SU-DHL-6 (cell line): ENCODE measurements at regions not wholly inside any gene's neighbourhood (a gene's known extent, or its start where the extent isn't known, plus 50 kb on each side); places are given as distances from the start of the nearest gene placed in this dataset.

Experiments
- H2AFZ ChIP-seq: fragments of 200-600 bp; sonication (generic); 2 replicates; pipeline ENCODE4 v1.6.1; 2014; ENCODE audit warnings: low read depth, mild to moderate bottlenecking, moderate library complexity, mixed read lengths, antibody characterized with exemption, low read length; ENCODE audit not compliant: severe bottlenecking
- H3F3A ChIP-seq: fragments of 200-600 bp; shearing (Covaris generic); 2 replicates; pipeline ENCODE4 v1.6.0; 2016; ENCODE audit warnings: antibody characterized with exemption, mild to moderate bottlenecking; ENCODE audit not compliant: insufficient read depth
- H3K27ac ChIP-seq: fragments of 200-600 bp; sonication (generic); 2 replicates; pipeline ENCODE4 v1.5.1; 2016; ENCODE audit warnings: low read depth, mild to moderate bottlenecking, low read length, moderate library complexity, mixed read lengths
- H3K27me3 ChIP-seq: fragments of 200-600 bp; sonication (generic), shearing (Covaris generic); 2 replicates; pipeline ENCODE4 v1.6.0; 2014; ENCODE audit warnings: mild to moderate bottlenecking, low read length
- H3K36me3 ChIP-seq: fragments of 200-600 bp; sonication (generic); 2 replicates; pipeline ENCODE4 v1.6.1; 2014; ENCODE audit warnings: mild to moderate bottlenecking, low read length, mixed read lengths
- H3K4me2 ChIP-seq: fragments of 300-600, 200-600 bp; shearing (Covaris generic), sonication (generic); 2 replicates; pipeline ENCODE4 v1.6.0; 2014; ENCODE audit warnings: low read length, low read depth, mild to moderate bottlenecking; ENCODE audit not compliant: poor library complexity, severe bottlenecking
- H3K4me3 ChIP-seq: fragments of 200-600 bp; sonication (generic); 2 replicates; pipeline ENCODE4 v1.5.1; 2014; ENCODE audit warnings: antibody characterized with exemption, low read length, mild to moderate bottlenecking, mixed read lengths; ENCODE audit not compliant: insufficient read depth, poor library complexity, severe bottlenecking
- H3K79me2 ChIP-seq: fragments of 200-600 bp; sonication (generic); 2 replicates; pipeline ENCODE4 v1.6.1; 2014; ENCODE audit warnings: mild to moderate bottlenecking, low read length, moderate library complexity; ENCODE audit not compliant: insufficient read depth
- H3K9ac ChIP-seq: fragments of 200-600 bp; sonication (generic); 2 replicates; pipeline ENCODE4 v1.7.0; 2014; ENCODE audit warnings: mild to moderate bottlenecking, low read length
- H3K9me2 ChIP-seq: fragments of 200-600 bp; sonication (generic); replicated peaks from 2 replicates; pipeline ENCODE4 v1.6.1; 2014; ENCODE audit warnings: low read length; ENCODE audit not compliant: insufficient read depth
- H3K9me3 ChIP-seq: fragments of 200-600 bp; sonication (generic); 2 replicates; pipeline ENCODE4 v1.6.1; 2014; ENCODE audit warnings: low read length, mixed read lengths; ENCODE audit not compliant: insufficient read depth
- H4K20me1 ChIP-seq: fragments of 200-600 bp; sonication (generic); 2 replicates; pipeline ENCODE4 v1.6.1; 2014; ENCODE audit warnings: low read depth, mild to moderate bottlenecking, antibody characterized with exemption, low read length, moderate library complexity, mixed read lengths
- CTCF ChIP-seq: fragments of 200-600 bp; sonication (generic); IDR thresholded peaks from one replicate; pipeline ENCODE4 v1.5.1; 2017; ENCODE audit warnings: antibody characterized with exemption, mild to moderate bottlenecking, low read length, moderate library complexity; ENCODE audit not compliant: insufficient read depth, poor library complexity, severe bottlenecking
- EZH2phosphoT487 ChIP-seq: fragments of 200-600 bp; sonication (generic), shearing (Covaris generic); conservative IDR thresholded peaks from 2 replicates; pipeline ENCODE4 v1.6.1; 2018; ENCODE audit warnings: mild to moderate bottlenecking, antibody characterized with exemption, low read length, moderate library complexity, mixed read lengths

- no peak overlapping the region for H3K27ac ChIP-seq
- no peaks in the 10 kb centered on the region for H3K36me3 ChIP-seq
- peaks cover 18% of the 10 kb centered on the region; the same call in 1 of the 2 replicates for H3K9me3 ChIP-seq
- H3K9me2 ChIP-seq, result no peaks in the 10 kb centered on the region
- H4K20me1 ChIP-seq, result no peaks in the 10 kb centered on the region
- no peaks in the 10 kb centered on the region for H3F3A ChIP-seq
- no peaks in the 10 kb centered on the region for H3K79me2 ChIP-seq
- H2AFZ ChIP-seq, result no peak overlapping the region
- TF ChIP-seq CTCF, result no peak
- TF ChIP-seq EZH2phosphoT487, result no peak
- no peaks in the 10 kb centered on the region for H3K27me3 ChIP-seq
- no peak overlapping the region for H3K4me3 ChIP-seq
- H3K4me2 ChIP-seq, result no peak overlapping the region
- H3K9ac ChIP-seq, result no peak overlapping the region
Observed at GRCh38 chr1:194184425-194184824, 998.0 kb upstream of the B3GALT2 start.

- H3K9me2 ChIP-seq, result no peaks in the 10 kb centered on the region
- H4K20me1 ChIP-seq, result no peaks in the 10 kb centered on the region
- no peaks in the 10 kb centered on the region for H3F3A ChIP-seq
- no peaks in the 10 kb centered on the region for H3K27me3 ChIP-seq
- H3K79me2 ChIP-seq, result no peaks in the 10 kb centered on the region
- H3K36me3 ChIP-seq, result no peaks in the 10 kb centered on the region
- H3K4me3 ChIP-seq, result no peak overlapping the region
- TF ChIP-seq CTCF (no peak), EZH2phosphoT487 (no peak)
- no peak overlapping the region for H2AFZ ChIP-seq
- no peak overlapping the region for H3K9ac ChIP-seq
- no peak overlapping the region for H3K27ac ChIP-seq
- no peak overlapping the region for H3K4me2 ChIP-seq
- H3K9me3 ChIP-seq, result peaks cover 18% of the 10 kb centered on the region; the same call in 1 of the 2 replicates
Observed at GRCh38 chr1:194181845-194182244, 995.4 kb upstream of the B3GALT2 start.

DNA sequence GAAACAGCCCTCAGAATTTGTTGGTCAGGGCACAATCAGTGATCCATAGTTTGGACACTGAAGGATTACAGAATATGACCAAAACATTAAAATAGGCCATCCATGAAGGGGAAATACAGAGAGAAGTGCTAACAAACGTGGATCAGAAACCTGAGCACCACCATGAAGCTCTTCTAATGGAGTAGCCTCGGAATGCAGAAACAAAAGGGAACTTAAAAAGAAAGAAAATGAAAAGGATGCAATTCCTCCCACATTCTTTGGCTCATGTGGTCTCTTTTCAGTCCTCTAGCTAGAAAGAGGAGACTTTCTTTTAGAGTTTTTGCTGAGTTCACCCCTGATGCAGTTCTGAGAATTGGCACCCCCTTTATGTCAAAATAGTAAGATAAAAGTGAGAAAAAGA is 989.8 kb upstream of the B3GALT2 start:
- Histone ChIP-seq H3K27me3 (no peaks in the 10 kb centered on the region), H3K9me2 (no peaks in the 10 kb centered on the region), H3K4me3 (no peak overlapping the region), H3K9ac (no peak overlapping the region), H2AFZ (no peak overlapping the region), H3K79me2 (no peaks in the 10 kb centered on the region), H3K4me2 (no peak overlapping the region), H3K36me3 (no peaks in the 10 kb centered on the region), H3K27ac (no peak overlapping the region), H3K9me3 (peaks cover 2% of the 10 kb centered on the region; the same call in 1 of the 2 replicates), H4K20me1 (no peaks in the 10 kb centered on the region), H3F3A (no peaks in the 10 kb centered on the region)
- TF ChIP-seq EZH2phosphoT487, result no peak
- TF ChIP-seq CTCF, result no peak

- H3K36me3 ChIP-seq, result no peaks in the 10 kb centered on the region
- no peak overlapping the region for H2AFZ ChIP-seq
- no peaks in the 10 kb centered on the region for H3K27me3 ChIP-seq
- H3K79me2 ChIP-seq, result no peaks in the 10 kb centered on the region
- TF ChIP-seq CTCF, result no peak
- no peak for TF ChIP-seq EZH2phosphoT487
- H3K9ac ChIP-seq, result no peak overlapping the region
- no peaks in the 10 kb centered on the region for H3K9me2 ChIP-seq
- no peak overlapping the region for H3K27ac ChIP-seq
- 0 out of 2 replicates have a peak, but pooled peaks cover under 1% of the 10 kb centered on the region for H3K9me3 ChIP-seq
- no peaks in the 10 kb centered on the region for H3F3A ChIP-seq
- H3K4me2 ChIP-seq, result no peak overlapping the region
- no peak overlapping the region for H3K4me3 ChIP-seq
- H4K20me1 ChIP-seq, result no peaks in the 10 kb centered on the region
Observed at GRCh38 chr1:194175251-194175650, 988.8 kb upstream of the B3GALT2 start.
